ENCODE measurements at regions not wholly inside any gene's neighbourhood (a gene's known extent, or its start where the extent isn't known, plus 50 kb on each side); places are given as distances from the start of the nearest gene placed in this dataset.

- TF ChIP-seq, protein P1, sequence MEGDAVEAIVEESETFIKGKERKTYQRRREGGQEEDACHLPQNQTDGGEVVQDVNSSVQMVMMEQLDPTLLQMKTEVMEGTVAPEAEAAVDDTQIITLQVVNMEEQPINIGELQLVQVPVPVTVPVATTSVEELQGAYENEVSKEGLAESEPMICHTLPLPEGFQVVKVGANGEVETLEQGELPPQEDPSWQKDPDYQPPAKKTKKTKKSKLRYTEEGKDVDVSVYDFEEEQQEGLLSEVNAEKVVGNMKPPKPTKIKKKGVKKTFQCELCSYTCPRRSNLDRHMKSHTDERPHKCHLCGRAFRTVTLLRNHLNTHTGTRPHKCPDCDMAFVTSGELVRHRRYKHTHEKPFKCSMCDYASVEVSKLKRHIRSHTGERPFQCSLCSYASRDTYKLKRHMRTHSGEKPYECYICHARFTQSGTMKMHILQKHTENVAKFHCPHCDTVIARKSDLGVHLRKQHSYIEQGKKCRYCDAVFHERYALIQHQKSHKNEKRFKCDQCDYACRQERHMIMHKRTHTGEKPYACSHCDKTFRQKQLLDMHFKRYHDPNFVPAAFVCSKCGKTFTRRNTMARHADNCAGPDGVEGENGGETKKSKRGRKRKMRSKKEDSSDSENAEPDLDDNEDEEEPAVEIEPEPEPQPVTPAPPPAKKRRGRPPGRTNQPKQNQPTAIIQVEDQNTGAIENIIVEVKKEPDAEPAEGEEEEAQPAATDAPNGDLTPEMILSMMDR (IDR thresholded peaks at IDR 0.05), result no peak
- TF ChIP-seq POLR2A (IDR thresholded peaks at IDR 0.05) (no peak), EP300 (IDR thresholded peaks at IDR 0.05) (no peak)
Observed at GRCh38 chr11:122165607-122166371, 49.8 kb upstream of the BLID start.

Data from ovary (tissue), 3 donors.